Keratinocyte (primary cell): ENCODE measurements at regions not wholly inside any gene's neighbourhood (a gene's known extent, or its start where the extent isn't known, plus 50 kb on each side); places are given as distances from the start of the nearest gene placed in this dataset.

Experiments
- CTCF ChIP-seq, 3 experiments: IDR thresholded peaks in 1 of 3; conservative IDR thresholded peaks in 1 of 3; optimal IDR thresholded peaks in 1 of 3; 2 replicates in 2 of 3; 3 replicates in 1 of 3; pipeline versions ENCODE3 to v1.5.1; 2011; ENCODE audit warnings: low read length in 3 of 3, mild to moderate bottlenecking in 3 of 3, moderate library complexity in 2 of 3, control low read depth in 1 of 3, inconsistent platforms in 1 of 3; ENCODE audit not compliant: insufficient read depth in 2 of 3; ENCODE audit errors: extremely low read depth in 1 of 3
- EZH2 ChIP-seq: IDR thresholded peaks from one replicate; pipeline ENCODE4 v1.6.1; 2012; ENCODE audit warnings: inconsistent platforms, mild to moderate bottlenecking, low read length, moderate library complexity

- TF ChIP-seq CTCF (optimal IDR thresholded peaks at IDR 0.05 in 1 of 3, IDR thresholded peaks at IDR 0.05 in 1 of 3, conservative IDR thresholded peaks at IDR 0.05 in 1 of 3; ENCODE audit: extremely low read depth in 1 of 3, insufficient read depth in 2 of 3, low read length in 3 of 3): no peak
- no peak for TF ChIP-seq EZH2
Measured at GRCh38 chr2:16298866-16299265, 358.5 kb downstream of the MYCN start.
